IMR-90 (cell line): ENCODE measurements at regions not wholly inside any gene's neighbourhood (a gene's known extent, or its start where the extent isn't known, plus 50 kb on each side); places are given as distances from the start of the nearest gene placed in this dataset.

Experiments
- ATAC-seq: fragments of 200-7000 bp; cut with Tn5 transposase; 2 replicates; pipeline ENCODE4 v1.9.1; 2020; ENCODE audit warnings: low read depth, mild to moderate bottlenecking, moderate library complexity
- BruUV-seq: library from RNA; stranded (reverse); fragments of 400-500 nt; replicated peaks from 2 replicates; lab custom pipeline; 2021; lab: Mats Ljungman, UMichigan
- CTCF ChIA-PET: fragments of 300-600 bp; formaldehyde crosslinking; extraction: SDS; loops from one replicate; lab custom pipeline; 2021; ENCODE audit warnings: antibody characterized with exemption; lab: Yijun Ruan, JAX
- POLR2A ChIA-PET: fragments of 300-600 bp; sonication (Branson Sonifier 250); formaldehyde crosslinking; loops from one replicate; lab custom pipeline; 2022; ENCODE audit warnings: antibody characterized with exemption; ENCODE audit not compliant: unreplicated experiment; lab: Charles Lee
- DNase-seq: peaks from one replicate; pipeline ENCODE4 v3.0.0; 2013
- H2AFZ ChIP-seq: replicated peaks from 2 replicates; pipeline ENCODE3; 2013; ENCODE audit warnings: low read length, mild to moderate bottlenecking; ENCODE audit not compliant: poor library complexity
- H2AK5ac ChIP-seq: 2 replicates; pipeline ENCODE4 v1.6.1; 2013; ENCODE audit warnings: low read depth, low read length, inconsistent platforms
- H2AK9ac ChIP-seq: replicated peaks from 2 replicates; pipeline ENCODE3; 2013; ENCODE audit warnings: mild to moderate bottlenecking, low read depth, low read length, moderate library complexity; ENCODE audit not compliant: poor library complexity
- H2BK120ac ChIP-seq: 2 replicates; pipeline ENCODE4 v1.6.1; 2013; ENCODE audit warnings: low read depth, low read length, inconsistent platforms
- H2BK15ac ChIP-seq: 3 replicates; pipeline ENCODE4 v1.6.1; 2013; ENCODE audit warnings: low read depth, low read length, inconsistent platforms
- H2BK20ac ChIP-seq: 2 replicates; pipeline ENCODE4 v1.6.1; 2013; ENCODE audit warnings: low read depth, mild to moderate bottlenecking, inconsistent platforms, low read length, moderate library complexity
- H2BK5ac ChIP-seq: 2 replicates; pipeline ENCODE4 v1.6.1; 2013; ENCODE audit warnings: mild to moderate bottlenecking, low read depth, low read length, inconsistent platforms; ENCODE audit not compliant: poor library complexity, severe bottlenecking
- H3K14ac ChIP-seq: replicated peaks from 2 replicates; pipeline ENCODE4 v1.6.1; 2013; ENCODE audit warnings: low read depth, low read length, inconsistent platforms
- H3K18ac ChIP-seq: 2 replicates; pipeline ENCODE4 v1.6.1; 2013; ENCODE audit warnings: low read depth, low read length, control low read depth
- H3K23ac ChIP-seq: 2 replicates; pipeline ENCODE4 v1.6.1; 2013; ENCODE audit warnings: low read depth, low read length, inconsistent platforms
- H3K27ac ChIP-seq: 2 replicates; pipeline ENCODE4 v1.5.1; 2013; ENCODE audit warnings: mild to moderate bottlenecking, control low read depth, low read length; ENCODE audit not compliant: insufficient read depth
- H3K27me3 ChIP-seq: 2 replicates; pipeline ENCODE4 v1.6.1; 2013; ENCODE audit warnings: low read length; ENCODE audit not compliant: control insufficient read depth, insufficient read depth
- H3K36me3 ChIP-seq: 2 replicates; pipeline ENCODE4 v1.6.1; 2013; ENCODE audit warnings: low read length, mixed read lengths; ENCODE audit not compliant: control insufficient read depth, insufficient read depth
- H3K4ac ChIP-seq: 2 replicates; pipeline ENCODE4 v1.6.1; 2013; ENCODE audit warnings: low read depth, low read length, inconsistent platforms
- H3K4me1 ChIP-seq: 2 replicates; pipeline ENCODE4 v1.6.1; 2013; ENCODE audit warnings: low read length, mixed read lengths; ENCODE audit not compliant: control insufficient read depth, insufficient read depth
- H3K4me2 ChIP-seq: 2 replicates; pipeline ENCODE4 v1.6.1; 2013; ENCODE audit warnings: low read depth, mild to moderate bottlenecking, control low read depth, low read length, moderate library complexity
- H3K4me3 ChIP-seq: 2 replicates; pipeline ENCODE4 v1.5.1; 2013; ENCODE audit warnings: low read depth, mild to moderate bottlenecking, control low read depth, low read length, moderate library complexity; ENCODE audit not compliant: insufficient read depth
- H3K56ac ChIP-seq: 2 replicates; pipeline ENCODE4 v1.6.1; 2013; ENCODE audit warnings: low read length, inconsistent platforms; ENCODE audit not compliant: insufficient read depth; ENCODE audit errors: extremely low read depth
- H3K79me1 ChIP-seq, 2 experiments: 2 replicates each; pipeline ENCODE4 v1.6.1; 2013; ENCODE audit warnings: low read length in 2 of 2, inconsistent platforms in 1 of 2, low read depth in 1 of 2
- H3K9ac ChIP-seq: 2 replicates; pipeline ENCODE4 v1.6.1; 2013; ENCODE audit warnings: low read depth, low read length, control low read depth
- H3K9me1 ChIP-seq: 2 replicates; pipeline ENCODE4 v1.6.1; 2013; ENCODE audit warnings: low read length, inconsistent platforms; ENCODE audit not compliant: insufficient read depth
- H3K9me3 ChIP-seq: 2 replicates; pipeline ENCODE4 v1.6.1; 2013; ENCODE audit warnings: low read length; ENCODE audit not compliant: control insufficient read depth, insufficient read depth
- H4K20me1 ChIP-seq: 2 replicates; pipeline ENCODE4 v1.6.1; 2013; ENCODE audit warnings: low read length, inconsistent platforms; ENCODE audit not compliant: insufficient read depth
- H4K5ac ChIP-seq: 2 replicates; pipeline ENCODE4 v1.6.1; 2013; ENCODE audit warnings: mild to moderate bottlenecking, low read depth, low read length, control low read depth
- H4K8ac ChIP-seq, 2 experiments: 2 replicates each; pipeline ENCODE4 v1.6.1; 2013; ENCODE audit warnings: low read depth in 2 of 2, low read length in 2 of 2, control low read depth in 1 of 2, inconsistent platforms in 1 of 2
- H4K91ac ChIP-seq: 2 replicates; pipeline ENCODE4 v1.6.1; 2013; ENCODE audit warnings: low read depth, low read length, inconsistent platforms; ENCODE audit not compliant: insufficient read depth
- BHLHE40 ChIP-seq: fragments of 150-350 bp; IDR thresholded peaks from 2 replicates; pipeline ENCODE4 v1.6.1; 2016; ENCODE audit warnings: mild to moderate bottlenecking, low read depth, low read length
- CEBPB ChIP-seq: IDR thresholded peaks from 2 replicates; pipeline ENCODE4 v1.6.1; 2012; ENCODE audit warnings: low read depth, low read length, improper control_type of control experiment
- CHD1 ChIP-seq: IDR thresholded peaks from 2 replicates; pipeline ENCODE4 v1.6.1; 2012; ENCODE audit warnings: low read depth, low read length, improper control_type of control experiment
- ELK1 ChIP-seq: fragments of 150-350 bp; IDR thresholded peaks from 2 replicates; pipeline ENCODE4 v1.6.1; 2016; ENCODE audit warnings: low read depth, mild to moderate bottlenecking, low read length, moderate library complexity, borderline replicate concordance
- FOS ChIP-seq: fragments of 150-350 bp; IDR thresholded peaks from 2 replicates; pipeline ENCODE4 v1.6.1; 2016; ENCODE audit warnings: low read depth, low read length
- MAFK ChIP-seq: IDR thresholded peaks from 2 replicates; pipeline ENCODE4 v1.6.1; 2012; ENCODE audit warnings: low read depth, low read length, improper control_type of control experiment
- MAZ ChIP-seq: IDR thresholded peaks from 2 replicates; pipeline ENCODE4 v1.6.1; 2012; ENCODE audit warnings: low read depth, mild to moderate bottlenecking, low read length, improper control_type of control experiment, moderate library complexity, borderline replicate concordance
- NFE2L2 ChIP-seq: fragments of 150-350 bp; IDR thresholded peaks from 2 replicates; pipeline ENCODE4 v1.6.1; 2016; ENCODE audit warnings: low read depth, mild to moderate bottlenecking, low read length
- POLR2A ChIP-seq: IDR thresholded peaks from 2 replicates; pipeline ENCODE4 v1.6.1; 2012; ENCODE audit warnings: mild to moderate bottlenecking, low read depth, low read length
- RAD21 ChIP-seq: IDR thresholded peaks from 2 replicates; pipeline ENCODE4 v1.6.1; 2012; ENCODE audit warnings: low read length, improper control_type of control experiment
- RFX5 ChIP-seq: IDR thresholded peaks from 2 replicates; pipeline ENCODE4 v1.8.0; 2012; ENCODE audit warnings: low read depth, mild to moderate bottlenecking, low read length, moderate library complexity
- SMC3 ChIP-seq: fragments of 150-350 bp; IDR thresholded peaks from 2 replicates; pipeline ENCODE4 v1.6.1; 2016; ENCODE audit warnings: low read depth, mild to moderate bottlenecking, antibody characterized with exemption, low read length, moderate library complexity
- USF2 ChIP-seq: fragments of 150-350 bp; IDR thresholded peaks from 2 replicates; pipeline ENCODE4 v1.6.1; 2017; ENCODE audit warnings: mild to moderate bottlenecking, antibody characterized with exemption, low read length, low read depth
- WGBS, 2 experiments: methylation state at CpG; one replicate each; pipeline versions ENCODE4 v1.1.5 to v1.1.7; 2013; ENCODE audit warnings: missing lambda C conversion rate in 2 of 2; ENCODE audit not compliant: insufficient read length in 1 of 2; ENCODE audit errors: extremely low coverage in 2 of 2; 5-methylcytosine and 5-hydroxymethylcytosine counted together
- dilution Hi-C: fragments of 300-500 bp; cut with HindIII; formaldehyde crosslinking; loops from one replicate; pipeline ENCODE4 v1.14.3; 2018; ENCODE audit warnings: low sequenced_read_pairs; ENCODE audit not compliant: unreplicated experiment
- in situ Hi-C: fragments of 300-500 bp; cut with MboI; formaldehyde crosslinking; loops from 3 replicates; pipeline ENCODE4 v1.14.3; 2019; ENCODE audit warnings: low sequenced_read_pairs, inconsistent platforms, mixed read lengths
- intact Hi-C: fragments of 100-400 bp; cut with micrococcal nuclease; formaldehyde crosslinking; loops from 2 replicates; pipeline ENCODE4 v1.10.0; 2022
- TF ChIP-seq, protein P1 (sequence below): conservative IDR thresholded peaks from 2 replicates; pipeline ENCODE4 v1.5.1; 2012; ENCODE audit warnings: mild to moderate bottlenecking, low read depth, low read length, improper control_type of control experiment

DNA sequence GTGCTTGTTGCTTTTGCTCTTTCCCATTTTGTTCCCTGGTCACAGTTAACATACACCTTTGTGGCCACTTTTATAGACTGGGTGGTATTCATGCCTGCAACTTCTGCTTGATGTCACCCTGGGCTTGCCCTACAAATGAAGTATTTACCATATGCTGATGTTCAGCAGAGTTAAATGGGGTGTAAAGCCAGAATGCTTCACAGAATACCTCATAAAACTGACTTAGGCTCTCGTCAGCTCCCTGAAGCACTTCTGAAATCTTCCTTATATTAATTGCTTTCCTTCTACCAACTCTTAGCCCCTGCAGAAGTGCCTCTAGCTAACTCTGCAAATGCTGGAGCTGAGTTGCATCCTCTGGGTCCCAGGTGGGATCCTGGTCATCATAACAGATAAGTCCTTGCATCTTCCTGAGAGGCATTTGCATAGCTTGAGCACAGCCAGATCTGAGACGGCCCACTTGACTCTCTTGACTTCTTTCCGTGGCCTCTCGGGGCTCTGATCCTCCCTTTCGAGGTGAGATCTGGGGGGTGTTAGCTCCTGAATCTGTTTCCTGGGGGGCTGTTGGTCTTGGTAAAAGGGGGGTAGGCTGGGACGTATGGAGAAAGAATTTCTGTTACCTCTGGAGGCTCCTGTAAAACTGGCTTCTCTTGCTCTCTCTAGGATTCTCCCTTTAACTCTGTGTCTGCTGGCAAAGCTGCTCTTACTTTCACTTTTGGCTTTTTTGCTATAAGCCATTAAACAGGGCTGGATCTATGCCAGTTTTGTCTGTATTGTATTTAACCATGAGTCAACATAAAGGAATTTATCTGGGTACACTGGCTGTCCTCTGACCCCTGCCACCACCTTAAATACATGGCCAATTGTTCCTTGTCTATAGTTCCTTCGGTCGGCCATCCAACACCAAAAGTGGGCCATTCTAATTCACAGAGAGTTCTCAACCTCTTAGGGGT is 223.0 kb upstream of the SYNCRIP start:
- Histone ChIP-seq H3K18ac (peak overlapping the region; percentile 95), H3K14ac (peak overlapping the region; percentile 71; the same call in 1 of the 2 replicates), H3K9ac (peak overlapping the region; percentile 90), H3K9me3 (no peaks in the 10 kb centered on the region), H2BK15ac (no peak overlapping the region), H3K9me1 (no peaks in the 10 kb centered on the region), H2AK5ac (no peak overlapping the region), H3K56ac (no peak overlapping the region), H2BK20ac (peak overlapping the region; percentile 17; the same call in 1 of the 2 replicates), H4K20me1 (no peaks in the 10 kb centered on the region), H4K91ac (no peak overlapping the region), H2AFZ (peak overlapping the region; percentile 90), H2BK5ac (no peak overlapping the region), H2AK9ac (no peak overlapping the region), H3K4me3 (peak overlapping the region; percentile 58), H2BK120ac (peak overlapping the region; percentile 75), H4K5ac (peak overlapping the region; percentile 81), H3K4me2 (peak overlapping the region; percentile 100), H3K27me3 (no peaks in the 10 kb centered on the region), H4K8ac (peak overlapping the region in 1 of 2 experiments; percentile 77; a peak in 3 of 4 replicates), H3K27ac (peak overlapping the region; percentile 91), H3K4me1 (peaks cover 7% of the 10 kb centered on the region; the same call in 1 of the 2 replicates), H3K79me1 (no peaks in the 10 kb centered on the region), H3K4ac (no peak overlapping the region), H3K36me3 (no peaks in the 10 kb centered on the region), H3K23ac (peak overlapping the region; percentile 31; the same call in 1 of the 2 replicates)
- TF ChIP-seq BHLHE40 = no peak
- TF ChIP-seq NFE2L2 = no peak
- TF ChIP-seq ELK1 = no peak
- TF ChIP-seq USF2 = no peak
- TF ChIP-seq CHD1 = no peak
- no peak for TF ChIP-seq MAFK
- no peak for TF ChIP-seq POLR2A
- no peak for TF ChIP-seq RFX5
- TF ChIP-seq CEBPB = no peak
- no peak for TF ChIP-seq MAZ
- TF ChIP-seq, protein P1, sequence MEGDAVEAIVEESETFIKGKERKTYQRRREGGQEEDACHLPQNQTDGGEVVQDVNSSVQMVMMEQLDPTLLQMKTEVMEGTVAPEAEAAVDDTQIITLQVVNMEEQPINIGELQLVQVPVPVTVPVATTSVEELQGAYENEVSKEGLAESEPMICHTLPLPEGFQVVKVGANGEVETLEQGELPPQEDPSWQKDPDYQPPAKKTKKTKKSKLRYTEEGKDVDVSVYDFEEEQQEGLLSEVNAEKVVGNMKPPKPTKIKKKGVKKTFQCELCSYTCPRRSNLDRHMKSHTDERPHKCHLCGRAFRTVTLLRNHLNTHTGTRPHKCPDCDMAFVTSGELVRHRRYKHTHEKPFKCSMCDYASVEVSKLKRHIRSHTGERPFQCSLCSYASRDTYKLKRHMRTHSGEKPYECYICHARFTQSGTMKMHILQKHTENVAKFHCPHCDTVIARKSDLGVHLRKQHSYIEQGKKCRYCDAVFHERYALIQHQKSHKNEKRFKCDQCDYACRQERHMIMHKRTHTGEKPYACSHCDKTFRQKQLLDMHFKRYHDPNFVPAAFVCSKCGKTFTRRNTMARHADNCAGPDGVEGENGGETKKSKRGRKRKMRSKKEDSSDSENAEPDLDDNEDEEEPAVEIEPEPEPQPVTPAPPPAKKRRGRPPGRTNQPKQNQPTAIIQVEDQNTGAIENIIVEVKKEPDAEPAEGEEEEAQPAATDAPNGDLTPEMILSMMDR = no peak
- TF ChIP-seq RAD21 = no peak
- no peak for TF ChIP-seq SMC3
- no peak for TF ChIP-seq FOS
- peak; percentile 76 for ATAC-seq
- no TSS peak for BruUV-seq
- dilution Hi-C loops (no loop called here), intact Hi-C loops (loop anchor here (5.0 to 10.0 kb wide), 2 partner anchors 101 to 188 kb away; no protein-coding TSS in a partner anchor), in situ Hi-C loops (no loop called here)
- ChIA-PET POLR2A (no interaction called here), CTCF (no interaction called here)
- 0% methylated on average over 3 of the region's 8 CpGs; no CpG with 5 or more reads in 1 of the 2 experiments for WGBS, 2 experiments
- peak; percentile 71 for DNase-seq
